Astrocyte of the cerebellum (primary cell): ENCODE measurements at regions not wholly inside any gene's neighbourhood (a gene's known extent, or its start where the extent isn't known, plus 50 kb on each side); places are given as distances from the start of the nearest gene placed in this dataset.

ENCODE experiments used
- DNase-seq: peaks from one replicate; pipeline ENCODE4 v3.0.0-alpha.2; 2011; ENCODE audit warnings: low read depth
- H3K4me3 ChIP-seq: 2 replicates; pipeline ENCODE4 v1.5.1; 2011; ENCODE audit warnings: mild to moderate bottlenecking, low read depth, low read length, moderate library complexity
- CTCF ChIP-seq: IDR thresholded peaks from 2 replicates; pipeline ENCODE4 v1.5.1; 2012; ENCODE audit warnings: low read length, low read depth, moderate library complexity, mild to moderate bottlenecking; ENCODE audit errors: missing control alignments
- in situ Hi-C: cut with HindIII; loops from 2 replicates; pipeline ENCODE4 v1.10.0; 2017; ENCODE audit warnings: low sequenced_read_pairs

- H3K4me3 ChIP-seq = no peak overlapping the region
- no peak for TF ChIP-seq CTCF
- no peak for DNase-seq
- in situ Hi-C loops = no loop called here
Measured at GRCh38 chr1:162928141-162928540, 67.2 kb upstream of the CCDC190 start.

GRCh38 chr1:162927421-162927820 lies 66.4 kb upstream of the CCDC190 start:
- in situ Hi-C loops = no loop called here

GRCh38 chr1:162926906-162927305 lies 65.9 kb upstream of the CCDC190 start:
- in situ Hi-C loops = no loop called here
- no peak for TF ChIP-seq CTCF
- H3K4me3 ChIP-seq = no peak overlapping the region
- no peak for DNase-seq

More at GRCh38 chr1:162927421-162927820, 66.4 kb upstream of the CCDC190 start:
- no peak for DNase-seq
- no peak for TF ChIP-seq CTCF
- no peak overlapping the region for H3K4me3 ChIP-seq

GRCh38 chr1:162924179-162924578 lies 63.2 kb upstream of the CCDC190 start:
- TF ChIP-seq CTCF = no peak
- in situ Hi-C loops = no loop called here
- no peak overlapping the region for H3K4me3 ChIP-seq
- DNase-seq = no peak

GRCh38 chr1:162922201-162922600 lies 61.2 kb upstream of the CCDC190 start:
- no peak overlapping the region for H3K4me3 ChIP-seq
- DNase-seq = no peak
- TF ChIP-seq CTCF = no peak
- in situ Hi-C loops = no loop called here

- H3K4me3 ChIP-seq = no peak overlapping the region
- no peak for TF ChIP-seq CTCF
- in situ Hi-C loops = no loop called here
- DNase-seq = no peak
Measured at GRCh38 chr1:162921311-162921710, 60.3 kb upstream of the CCDC190 start.

GRCh38 chr1:162919034-162919433 lies 58.1 kb upstream of the CCDC190 start:
- in situ Hi-C loops = no loop called here
- no peak for DNase-seq
- H3K4me3 ChIP-seq = no peak overlapping the region
- TF ChIP-seq CTCF = no peak
